GM21619 (cell line): ENCODE measurements at regions not wholly inside any gene's neighbourhood (a gene's known extent, or its start where the extent isn't known, plus 50 kb on each side); places are given as distances from the start of the nearest gene placed in this dataset.

Experiments
- ATAC-seq: cut with Tn5 transposase; IDR thresholded peaks from one replicate; pipeline ENCODE4 v1.9.1; 2021; ENCODE audit not compliant: unreplicated experiment

GRCh38 chr2:217289907-217290280, 430.0 kb upstream of the TNP1 start:
- ATAC-seq, result no peak

GRCh38 chr2:217289177-217289906, 429.5 kb upstream of the TNP1 start:
- ATAC-seq, result no peak

- ATAC-seq, result no peak
These were observed 428.7 kb upstream of the TNP1 start for GRCh38 chr2:217288472-217289063.

- ATAC-seq, result no peak
These were observed 427.0 kb upstream of the TNP1 start for GRCh38 chr2:217286833-217287232.

- no peak for ATAC-seq
These were observed 426.1 kb upstream of the TNP1 start for GRCh38 chr2:217285926-217286325.

- no peak for ATAC-seq
These were observed 423.6 kb upstream of the TNP1 start for GRCh38 chr2:217283460-217283859.

GRCh38 chr2:217282531-217282930, 422.7 kb upstream of the TNP1 start:
- ATAC-seq, result no peak

- no peak for ATAC-seq
These were observed 419.7 kb upstream of the TNP1 start for GRCh38 chr2:217279556-217279955.

GRCh38 chr2:217279140-217279539, 419.3 kb upstream of the TNP1 start:
- ATAC-seq, result no peak

- ATAC-seq, result no peak
These were observed 418.0 kb upstream of the TNP1 start for GRCh38 chr2:217277646-217278398.

- ATAC-seq, result no peak
These were observed 416.6 kb upstream of the TNP1 start for GRCh38 chr2:217276433-217276832.

GRCh38 chr2:217275091-217275490, 415.2 kb upstream of the TNP1 start:
- ATAC-seq, result no peak

GRCh38 chr2:217274578-217274977, 414.7 kb upstream of the TNP1 start:
- ATAC-seq, result no peak

- no peak for ATAC-seq
These were observed 414.0 kb upstream of the TNP1 start for GRCh38 chr2:217273851-217274250.

- no peak for ATAC-seq
These were observed 413.3 kb upstream of the TNP1 start for GRCh38 chr2:217273162-217273561.

GRCh38 chr2:217271813-217272212, 411.9 kb upstream of the TNP1 start:
- ATAC-seq, result no peak

- ATAC-seq, result no peak
These were observed 410.7 kb upstream of the TNP1 start for GRCh38 chr2:217270485-217271121.

GRCh38 chr2:217269701-217270484, 410.0 kb upstream of the TNP1 start:
- ATAC-seq, result no peak

- ATAC-seq, result no peak
These were observed 409.1 kb upstream of the TNP1 start for GRCh38 chr2:217268978-217269377.

GRCh38 chr2:217267758-217268157, 407.9 kb upstream of the TNP1 start:
- ATAC-seq, result no peak

GRCh38 chr2:217263756-217264155, 403.9 kb upstream of the TNP1 start:
- no peak for ATAC-seq
